GM18867 (cell line): ENCODE measurements at regions not wholly inside any gene's neighbourhood (a gene's known extent, or its start where the extent isn't known, plus 50 kb on each side); places are given as distances from the start of the nearest gene placed in this dataset.
"Not testable (repeated sequence)": the region's sequence is repeated elsewhere in the genome, so short reads cannot be mapped to it uniquely, and the experiment has no call there.

Experiments used
- ATAC-seq: cut with Tn5 transposase; IDR thresholded peaks from one replicate; pipeline ENCODE4 v1.9.1; 2021; ENCODE audit warnings: mild to moderate bottlenecking, moderate library complexity; ENCODE audit not compliant: unreplicated experiment

DNA sequence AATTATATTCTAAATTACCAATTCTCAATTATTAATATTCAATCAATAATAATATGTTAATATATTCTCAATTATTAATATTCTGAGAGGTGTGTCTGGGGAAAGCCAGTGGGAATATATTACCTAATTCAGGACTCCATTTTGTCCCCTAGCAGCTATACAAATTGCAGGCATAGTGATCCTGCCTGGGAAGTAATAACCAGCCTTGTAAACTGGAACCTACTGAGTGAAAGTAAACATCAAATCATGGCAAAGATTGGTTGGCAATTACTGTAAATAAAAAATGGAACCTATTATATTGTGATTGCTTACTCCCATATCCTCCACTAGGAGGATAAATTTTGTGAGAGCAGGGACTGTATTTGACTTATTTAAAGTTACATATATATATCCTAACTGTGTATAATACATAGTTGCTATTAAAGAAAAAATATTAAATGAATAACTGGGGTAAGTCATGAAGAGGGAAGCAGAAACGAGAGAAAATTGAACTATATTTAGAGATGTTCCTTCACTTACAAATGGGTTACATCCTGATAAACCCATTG is 150.5 kb upstream of the ELL2 start:
- ATAC-seq, result no peak

DNA sequence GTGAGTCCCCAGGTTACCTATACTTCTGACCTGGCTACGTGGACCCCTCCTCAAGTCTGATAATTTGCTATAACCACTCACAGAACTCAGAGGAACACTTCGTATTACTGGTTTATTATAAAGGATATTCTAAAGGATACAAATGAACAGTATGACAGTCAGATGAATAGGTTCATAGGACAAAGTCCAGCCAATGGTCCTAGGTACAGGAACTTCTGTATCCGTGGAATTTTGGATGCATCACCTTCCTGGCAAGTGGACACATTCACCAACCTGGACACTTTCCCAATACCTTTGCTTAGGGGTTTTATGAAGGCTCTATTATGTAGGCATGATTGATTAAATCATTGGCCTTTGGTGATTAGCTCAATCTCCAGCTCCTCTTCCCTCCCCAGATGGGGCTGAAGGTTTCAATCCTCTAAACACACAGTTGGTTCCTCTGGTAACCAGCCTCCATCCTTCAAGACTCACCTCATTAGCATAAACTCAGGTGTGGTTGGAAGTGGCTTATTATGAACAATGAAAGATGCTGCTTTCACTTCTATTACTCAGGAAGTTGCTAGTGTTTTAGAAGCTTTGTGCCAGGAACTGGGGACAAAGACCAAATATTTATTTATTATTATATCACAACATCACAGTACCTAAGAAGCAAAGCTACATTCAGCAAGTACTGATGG is 149.6 kb upstream of the ELL2 start:
- ATAC-seq, result no peak

DNA sequence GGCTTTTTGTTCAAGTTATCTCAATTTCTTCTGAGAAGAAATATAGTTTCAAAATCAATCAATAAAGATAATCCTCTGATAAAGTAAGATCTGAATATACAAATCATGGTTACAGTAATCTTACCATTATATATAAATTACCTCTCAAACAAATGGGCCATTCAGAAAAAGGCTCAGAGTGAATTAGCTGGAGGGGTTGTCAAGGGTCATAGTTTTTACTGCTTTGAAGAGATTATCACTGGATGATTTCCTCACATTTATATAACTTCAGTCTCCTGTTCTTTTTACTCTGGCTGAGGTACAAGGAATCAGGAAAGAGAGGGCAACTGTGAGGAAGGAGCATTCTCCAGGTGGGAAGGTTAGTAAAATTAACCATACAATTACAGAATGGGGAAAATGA is 148.6 kb upstream of the ELL2 start:
- ATAC-seq, result no peak

DNA sequence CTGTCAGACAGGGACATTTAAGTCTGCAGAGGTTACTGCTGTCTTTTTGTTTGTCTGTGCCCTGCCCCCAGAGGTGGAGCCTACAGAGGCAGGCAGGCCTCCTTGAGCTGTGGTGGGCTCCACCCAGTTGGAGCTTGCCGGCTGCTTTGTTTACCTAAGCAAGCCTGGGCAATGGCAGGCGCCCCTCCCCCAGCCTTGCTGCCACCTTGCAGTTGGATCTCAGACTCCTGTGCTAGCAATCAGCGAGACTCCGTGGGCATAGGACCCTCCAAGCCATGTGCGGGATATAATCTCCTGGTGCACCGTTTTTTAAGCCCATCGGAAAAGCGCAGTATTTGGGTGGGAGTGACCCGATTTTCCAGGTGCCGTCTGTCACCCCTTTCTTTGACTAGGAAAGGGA is 147.0 kb upstream of the ELL2 start:
- not testable (repeated sequence) for ATAC-seq

DNA sequence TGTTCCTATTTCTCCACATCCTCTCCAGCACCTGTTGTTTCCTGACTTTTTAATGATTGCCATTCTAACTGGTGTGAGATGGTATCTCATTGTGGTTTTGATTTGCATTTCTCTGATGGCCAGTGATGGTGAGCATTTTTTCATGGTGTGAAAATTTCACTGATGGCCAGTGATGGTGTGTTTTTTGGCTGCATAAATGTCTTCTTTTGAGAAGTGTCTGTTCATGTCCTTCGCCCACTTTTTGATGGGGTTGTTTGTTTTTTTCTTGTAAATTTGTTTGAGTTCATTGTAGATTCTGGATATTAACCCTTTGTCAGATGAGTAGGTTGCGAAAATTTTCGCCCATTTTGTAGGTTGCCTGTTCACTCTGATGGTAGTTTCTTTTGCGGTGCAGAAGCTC is 142.2 kb upstream of the ELL2 start:
- ATAC-seq, result not testable (repeated sequence)

DNA sequence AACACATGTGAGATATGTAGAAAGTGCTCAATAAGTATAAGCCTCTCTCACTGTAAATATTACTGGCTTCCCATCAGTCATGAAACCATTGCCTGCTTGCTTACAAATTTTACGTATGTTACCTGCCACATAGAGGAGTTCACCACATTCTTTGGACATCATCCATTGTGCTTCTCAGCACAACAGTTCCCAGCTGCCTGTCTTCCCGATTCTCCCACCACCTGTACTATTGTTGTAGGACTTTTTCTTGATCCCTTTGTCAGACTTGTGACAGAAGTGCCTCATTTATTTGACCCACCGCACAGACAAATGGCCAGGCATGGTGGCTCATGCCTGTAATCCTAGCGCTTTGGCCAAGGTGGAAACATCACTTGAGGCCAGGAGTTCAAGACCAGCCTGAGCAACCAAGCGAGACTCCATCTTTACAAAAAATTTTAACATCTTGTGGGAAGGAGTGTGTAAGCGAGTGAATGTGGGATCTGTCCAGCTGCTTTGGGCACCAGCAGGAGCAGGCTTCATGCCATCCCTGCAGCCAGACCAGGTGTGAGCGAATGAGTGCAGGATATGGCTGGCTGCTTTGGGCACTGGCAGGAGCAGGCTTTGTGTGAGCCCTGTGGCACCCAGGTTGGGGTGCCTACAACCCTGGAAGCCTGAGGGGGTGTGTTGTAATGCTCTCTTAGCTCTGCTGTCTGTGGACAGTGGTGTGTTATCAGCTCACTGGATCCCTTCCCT is 139.9 kb upstream of the ELL2 start:
- no peak for ATAC-seq

DNA sequence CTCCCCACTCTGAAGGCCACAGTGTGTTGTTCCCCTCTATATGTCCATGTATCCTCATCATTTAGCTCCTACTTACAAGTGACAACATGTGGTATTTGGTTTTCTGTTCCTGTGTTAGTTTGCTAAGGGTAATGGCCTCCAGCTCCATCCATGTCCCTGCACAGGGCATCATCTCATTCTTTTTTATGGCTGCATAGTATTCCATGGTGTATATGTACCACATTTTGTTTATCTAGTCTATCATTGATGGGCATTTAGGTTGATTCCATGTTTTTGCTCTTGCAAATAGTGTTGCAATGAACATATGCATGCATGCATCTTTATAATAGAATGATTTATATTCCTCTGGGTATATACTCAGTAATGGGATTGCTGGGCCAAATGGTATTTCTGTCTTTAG is 135.8 kb upstream of the ELL2 start:
- ATAC-seq, result not testable (repeated sequence)

DNA sequence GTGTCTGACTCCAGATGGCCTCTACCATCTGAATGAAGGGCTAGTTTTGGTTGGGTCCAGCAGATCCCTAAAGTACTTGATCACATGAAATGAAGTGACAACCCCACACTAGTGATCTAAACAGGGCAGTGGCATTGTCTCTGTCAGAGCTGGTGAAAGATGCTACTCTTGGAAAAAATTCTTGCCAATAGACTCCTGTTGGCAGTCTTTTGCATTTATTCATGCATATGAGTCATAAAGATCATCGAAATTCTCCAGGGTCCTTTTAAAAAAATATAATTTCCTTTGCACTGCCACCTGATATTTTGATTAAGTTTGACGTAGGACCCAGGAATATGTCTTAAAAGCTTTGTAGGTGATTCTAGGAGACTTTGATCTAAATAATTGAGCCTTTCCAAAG is 135.1 kb upstream of the ELL2 start:
- ATAC-seq, result no peak

DNA sequence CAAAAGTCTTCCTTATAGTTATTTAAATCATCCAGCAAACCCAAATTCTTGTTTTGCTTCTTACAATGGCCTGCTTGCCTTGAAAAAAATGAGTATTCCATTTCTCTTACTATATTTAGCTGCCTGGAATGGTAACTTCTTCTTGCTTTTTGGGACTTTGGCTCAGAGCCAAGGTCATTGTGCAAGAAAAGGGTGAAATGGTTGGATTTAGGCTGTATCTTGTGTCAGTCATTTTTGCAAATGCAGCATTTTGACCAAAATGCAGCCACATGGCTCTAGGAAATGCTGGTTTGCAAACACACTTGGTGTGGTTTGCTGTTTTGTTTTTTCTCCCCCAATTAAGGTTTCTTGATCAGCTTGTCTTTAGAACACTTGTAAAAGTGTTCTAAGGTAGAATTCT is 133.3 kb upstream of the ELL2 start:
- ATAC-seq, result no peak

DNA sequence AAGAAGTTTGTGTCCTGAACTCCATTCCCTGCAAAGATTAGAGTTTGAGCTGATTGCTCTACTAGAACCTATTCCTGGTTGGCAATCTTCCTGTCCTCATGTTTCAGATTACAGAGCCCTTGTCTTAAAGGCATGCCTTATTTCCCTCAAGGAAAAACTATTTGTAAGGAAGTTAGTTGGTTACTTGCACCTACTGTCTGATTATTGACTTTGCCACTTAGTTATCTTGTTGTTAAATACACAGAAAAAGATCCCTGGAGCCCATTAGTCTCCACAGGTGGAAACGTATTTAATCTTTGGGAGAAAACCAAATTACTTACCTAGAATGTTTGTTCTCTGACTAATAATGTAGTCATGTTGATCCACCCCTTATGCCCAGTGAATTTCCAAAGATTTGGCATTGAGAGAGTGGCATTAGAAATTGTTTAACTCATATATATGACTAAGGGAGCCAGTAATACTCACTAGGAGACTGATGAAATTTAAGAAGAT is 132.3 kb upstream of the ELL2 start:
- ATAC-seq, result no peak

DNA sequence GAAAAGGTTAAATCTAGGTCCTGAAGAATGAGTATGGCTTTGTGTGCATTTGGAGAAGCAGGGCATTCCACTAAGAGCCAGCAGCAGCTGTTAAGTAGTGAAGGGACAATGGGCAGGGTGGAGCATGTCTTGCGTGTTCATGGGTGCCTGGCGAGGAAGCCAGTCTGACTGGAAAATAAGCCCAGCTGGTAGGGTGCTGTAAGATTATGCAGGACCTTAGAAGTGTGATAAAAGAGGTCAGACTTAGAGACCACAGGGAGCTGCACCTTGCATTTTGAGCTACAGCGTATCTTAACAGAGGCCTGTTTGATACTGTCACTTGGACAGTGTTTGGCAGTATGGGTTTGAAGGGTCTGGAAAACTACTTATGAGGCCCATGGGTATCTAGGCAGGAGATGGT is 131.7 kb upstream of the ELL2 start:
- no peak for ATAC-seq

DNA sequence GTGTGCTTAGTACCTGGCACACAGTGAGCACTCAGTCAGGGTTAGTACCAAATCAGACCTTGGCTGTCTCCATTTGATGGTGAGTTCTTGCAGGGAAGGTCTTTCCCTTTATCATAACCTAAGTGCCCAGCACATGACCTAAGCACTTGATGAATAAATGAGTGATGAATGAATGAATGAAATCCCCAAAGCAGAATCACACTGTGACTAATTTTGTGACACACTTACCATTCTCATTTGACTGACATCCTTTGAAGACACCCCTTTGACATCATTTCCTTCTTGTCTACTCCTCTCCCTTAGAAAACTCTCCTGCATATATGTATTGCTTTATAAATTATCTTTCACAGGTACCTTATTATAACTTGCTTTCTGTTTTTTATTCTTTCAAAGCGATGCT is 130.2 kb upstream of the ELL2 start:
- ATAC-seq, result no peak

DNA sequence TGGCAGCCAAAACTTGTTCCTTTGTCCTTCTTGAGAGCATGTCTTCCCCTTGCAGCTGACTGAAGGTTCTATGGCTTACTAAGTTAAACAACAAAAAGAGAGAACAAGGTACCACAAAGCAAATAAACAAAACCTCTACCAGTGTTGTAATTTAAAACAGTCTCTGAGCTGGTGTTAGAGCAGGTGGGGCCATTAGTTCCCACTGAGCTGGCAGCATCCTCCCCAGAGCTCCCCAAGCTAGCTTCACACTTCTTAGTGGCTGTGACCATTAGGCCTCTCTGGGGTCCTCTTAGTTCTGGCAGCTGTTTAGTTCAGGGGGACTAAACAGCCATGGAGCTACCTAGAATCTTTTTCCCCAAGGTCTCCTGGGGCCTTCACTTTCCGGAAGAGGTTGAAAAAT is 128.6 kb upstream of the ELL2 start:
- ATAC-seq, result no peak

DNA sequence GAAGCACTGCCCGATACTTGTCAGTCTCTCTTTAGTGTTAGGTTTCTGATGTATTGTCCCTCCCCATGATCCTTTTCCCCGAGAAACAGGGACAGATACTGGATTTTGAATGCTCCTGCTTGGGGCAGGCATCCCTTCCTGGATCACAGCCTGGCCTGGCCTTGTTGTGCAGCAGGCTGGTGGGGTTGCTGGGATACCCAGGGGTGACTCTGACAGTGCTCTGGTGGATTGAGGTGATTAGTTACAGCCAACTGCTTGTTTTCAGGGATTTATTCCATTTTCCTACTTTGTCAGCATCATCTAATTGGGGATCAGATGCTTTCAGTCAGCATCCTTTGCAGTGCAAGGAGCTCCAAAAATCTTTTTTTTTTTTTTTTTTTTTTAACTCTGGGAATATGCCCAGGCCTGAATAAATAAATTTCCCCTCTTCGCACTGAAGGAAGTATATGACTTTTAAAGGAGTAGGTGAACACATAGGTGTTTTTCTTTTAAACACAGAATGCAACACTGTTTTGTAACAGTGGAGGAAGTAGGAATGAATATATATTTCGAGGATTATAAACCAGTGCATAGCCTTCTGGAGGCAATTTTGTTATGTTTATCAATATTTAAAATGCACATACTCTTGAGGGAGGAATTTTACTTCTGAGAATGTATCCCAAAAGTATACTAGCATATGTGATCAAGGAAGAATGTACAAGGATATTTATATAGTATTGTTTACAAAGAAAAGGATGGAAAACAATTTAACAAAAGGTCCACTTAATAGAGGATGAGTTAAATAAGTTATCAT is 127.3 kb upstream of the ELL2 start:
- ATAC-seq, result no peak

DNA sequence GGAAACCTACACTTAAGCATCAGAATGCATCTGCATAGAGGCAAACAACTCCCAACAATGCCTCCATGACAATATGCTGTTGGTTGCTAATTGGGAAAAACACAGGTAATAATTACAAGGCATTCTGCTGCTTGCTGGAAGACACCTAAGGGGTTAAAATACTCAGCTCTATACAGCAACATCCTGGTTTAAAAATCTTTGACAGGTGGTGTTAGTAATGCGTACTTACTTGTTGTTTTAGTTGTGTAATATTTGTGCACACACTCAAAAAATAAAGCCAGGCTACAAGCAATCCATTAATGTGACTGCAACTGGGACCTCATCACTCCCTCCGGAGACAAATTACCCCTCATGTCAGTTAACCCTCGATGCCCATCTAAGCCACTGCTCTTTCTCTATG is 126.3 kb upstream of the ELL2 start:
- no peak for ATAC-seq

DNA sequence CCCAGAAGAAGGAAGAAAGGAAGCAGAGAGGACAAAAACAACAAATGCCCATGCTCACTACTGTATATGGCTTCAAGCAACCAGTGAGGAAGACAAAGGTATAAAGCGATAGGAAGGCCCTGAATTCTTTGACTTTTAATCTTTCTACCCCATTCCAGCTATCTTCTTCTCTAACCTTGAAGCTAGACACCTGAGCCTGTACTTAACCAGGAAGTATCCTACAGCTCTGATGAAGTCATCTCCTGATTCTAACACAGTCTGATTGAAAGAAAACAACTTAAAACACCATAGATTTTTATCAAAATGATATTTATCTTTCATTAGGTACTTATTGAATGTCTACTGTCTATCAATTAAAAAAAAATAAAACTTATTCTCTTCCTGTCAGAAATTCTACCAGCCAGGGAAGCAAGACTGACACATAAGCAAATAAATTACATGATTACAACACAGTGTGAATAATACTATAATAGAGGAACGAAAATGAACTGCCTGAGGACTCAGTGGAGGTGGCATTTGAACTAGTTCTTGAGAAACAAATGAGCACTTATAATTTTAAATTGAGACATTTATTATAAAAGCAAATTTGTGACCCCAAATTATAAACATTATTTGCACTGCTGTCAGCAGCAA is 123.3 kb upstream of the ELL2 start:
- no peak for ATAC-seq

DNA sequence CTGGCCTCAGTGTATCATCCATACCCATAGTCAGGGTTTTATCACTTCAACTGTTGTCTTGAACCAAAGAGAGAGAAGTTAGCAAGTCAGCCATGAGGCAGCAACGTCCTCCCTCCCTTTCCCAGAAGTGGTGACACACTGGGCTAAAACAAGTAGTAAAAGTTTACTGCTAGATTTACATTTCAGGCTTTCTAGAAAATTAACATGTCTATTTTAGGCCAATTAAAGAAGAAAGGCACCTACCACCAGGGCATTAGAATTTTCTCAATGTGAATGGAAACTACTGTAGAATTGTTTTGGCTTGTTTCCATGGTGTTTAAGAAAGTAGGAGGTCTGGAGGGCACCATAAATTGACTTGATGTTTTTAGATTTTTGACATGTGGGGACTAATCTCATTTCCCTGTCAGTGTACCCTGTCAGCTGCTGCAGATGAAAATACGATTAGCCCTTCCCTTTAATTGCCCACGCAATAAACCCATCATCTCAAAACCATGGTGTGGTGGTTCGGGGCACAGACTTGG is 121.8 kb upstream of the ELL2 start:
- no peak for ATAC-seq

DNA sequence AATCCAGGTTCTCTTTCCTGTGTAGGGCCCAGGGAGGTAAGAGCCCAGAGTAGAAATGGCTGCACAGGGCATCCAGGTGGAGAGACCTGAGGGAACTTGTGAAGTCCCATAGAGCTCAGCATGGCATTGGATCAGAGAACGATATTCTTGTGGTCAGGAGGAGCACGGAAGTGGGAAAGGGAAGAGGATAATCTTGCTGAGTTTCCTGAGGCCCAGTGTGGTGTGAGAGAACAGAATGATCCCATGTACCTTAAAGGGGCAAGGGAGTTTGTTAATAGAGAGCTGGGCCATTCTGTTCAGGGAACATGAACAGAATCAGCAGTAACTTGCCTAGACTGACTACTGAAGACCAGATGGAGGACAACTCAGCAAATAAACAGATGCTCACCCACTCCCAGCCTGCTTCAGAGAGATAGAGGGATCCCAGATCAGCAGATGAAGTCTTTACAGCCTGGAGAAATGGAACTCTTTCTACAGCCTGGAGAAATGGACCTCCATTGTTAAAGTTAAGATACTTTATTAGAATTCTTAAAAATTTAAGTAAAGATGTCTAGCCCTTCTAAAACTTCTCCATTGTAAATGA is 119.7 kb upstream of the ELL2 start:
- ATAC-seq, result no peak

DNA sequence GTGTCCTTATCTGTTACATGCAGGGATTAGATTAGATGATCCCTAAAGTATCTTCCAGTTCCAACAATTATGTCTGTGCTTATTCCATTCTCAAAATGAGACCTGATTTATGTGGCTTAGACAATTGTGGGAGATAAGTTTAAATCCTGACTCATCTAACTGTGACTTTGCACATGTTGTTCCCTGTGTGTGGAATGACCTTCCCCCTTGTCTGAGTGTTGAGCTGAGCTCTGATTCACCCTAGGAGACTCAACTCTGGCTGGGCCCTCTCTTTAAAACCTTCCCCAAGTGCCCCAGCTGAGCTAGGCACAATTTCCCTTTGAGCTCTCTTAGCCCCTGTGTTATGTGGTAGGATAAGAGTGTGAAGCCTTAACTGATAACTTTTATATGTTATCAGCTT is 118.9 kb upstream of the ELL2 start:
- no peak for ATAC-seq

DNA sequence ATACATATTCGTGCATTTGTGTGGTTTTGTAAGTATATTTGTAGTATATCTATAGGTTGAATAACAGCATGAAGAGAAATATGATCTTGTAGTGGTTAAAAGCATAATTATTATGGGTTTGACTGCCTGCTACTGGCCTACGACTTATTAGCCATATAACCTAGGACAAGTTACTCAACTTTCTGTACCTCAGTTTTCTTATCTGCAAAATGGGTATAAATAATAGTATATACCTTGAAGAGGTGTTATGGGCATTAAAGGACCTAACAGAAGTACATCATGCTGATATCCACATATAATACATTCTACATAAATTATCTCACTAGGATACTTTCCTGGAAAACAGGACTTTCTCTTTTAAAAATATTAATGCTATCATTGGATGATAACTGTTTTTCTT is 118.3 kb upstream of the ELL2 start:
- ATAC-seq, result no peak
